ENCODE measurements at regions not wholly inside any gene's neighbourhood (a gene's known extent, or its start where the extent isn't known, plus 50 kb on each side); places are given as distances from the start of the nearest gene placed in this dataset.
"Not testable (repeated sequence)": the region's sequence is repeated elsewhere in the genome, so short reads cannot be mapped to it uniquely, and the experiment has no call there.

DNA sequence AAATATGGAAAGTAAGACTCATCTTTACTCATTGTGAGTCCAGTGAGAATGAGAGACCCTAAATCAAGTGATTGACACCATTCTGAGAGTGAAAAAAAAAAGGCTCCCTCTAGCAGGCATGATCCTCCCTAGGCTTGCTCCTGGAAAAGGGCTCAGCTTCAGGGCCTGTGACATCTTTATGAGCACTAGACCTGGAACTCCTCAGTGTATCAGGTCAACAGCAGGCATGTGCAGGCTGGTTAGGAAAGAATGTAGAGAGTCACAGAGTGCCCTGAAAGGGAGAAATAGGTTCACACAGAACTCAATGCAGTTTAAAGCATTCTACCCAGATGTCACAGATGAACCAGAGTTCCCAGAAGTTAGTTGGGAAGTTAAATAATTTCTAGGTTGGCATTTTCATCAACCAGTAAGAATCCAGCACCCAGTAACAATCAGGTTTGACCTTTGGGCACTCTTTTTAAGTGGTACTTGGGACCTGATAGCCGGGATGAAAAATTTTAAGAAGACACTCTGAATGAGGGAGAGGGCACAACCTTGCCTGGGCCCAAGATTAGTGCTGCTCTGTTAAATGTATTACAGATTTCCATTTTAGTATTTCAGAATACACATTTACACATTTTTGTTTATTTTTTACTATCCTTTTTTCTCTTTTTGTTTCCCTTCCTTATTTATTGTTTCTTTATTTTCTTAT, 828.8 kb downstream of the C12orf50 start:
- TF ChIP-seq, protein P1, sequence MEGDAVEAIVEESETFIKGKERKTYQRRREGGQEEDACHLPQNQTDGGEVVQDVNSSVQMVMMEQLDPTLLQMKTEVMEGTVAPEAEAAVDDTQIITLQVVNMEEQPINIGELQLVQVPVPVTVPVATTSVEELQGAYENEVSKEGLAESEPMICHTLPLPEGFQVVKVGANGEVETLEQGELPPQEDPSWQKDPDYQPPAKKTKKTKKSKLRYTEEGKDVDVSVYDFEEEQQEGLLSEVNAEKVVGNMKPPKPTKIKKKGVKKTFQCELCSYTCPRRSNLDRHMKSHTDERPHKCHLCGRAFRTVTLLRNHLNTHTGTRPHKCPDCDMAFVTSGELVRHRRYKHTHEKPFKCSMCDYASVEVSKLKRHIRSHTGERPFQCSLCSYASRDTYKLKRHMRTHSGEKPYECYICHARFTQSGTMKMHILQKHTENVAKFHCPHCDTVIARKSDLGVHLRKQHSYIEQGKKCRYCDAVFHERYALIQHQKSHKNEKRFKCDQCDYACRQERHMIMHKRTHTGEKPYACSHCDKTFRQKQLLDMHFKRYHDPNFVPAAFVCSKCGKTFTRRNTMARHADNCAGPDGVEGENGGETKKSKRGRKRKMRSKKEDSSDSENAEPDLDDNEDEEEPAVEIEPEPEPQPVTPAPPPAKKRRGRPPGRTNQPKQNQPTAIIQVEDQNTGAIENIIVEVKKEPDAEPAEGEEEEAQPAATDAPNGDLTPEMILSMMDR (IDR thresholded peaks at IDR 0.05; ENCODE audit: unreplicated experiment), result no peak
- no peaks in the 10 kb centered on the region for H3K36me3 Mint-ChIP-seq (ENCODE audit: insufficient read depth, unreplicated experiment)
- H3K4me3 Mint-ChIP-seq (ENCODE audit: unreplicated experiment), result no peak overlapping the region
- intact Hi-C loops (cut with micrococcal nuclease), result no loop called here
- ChIA-PET POLR2A (no interaction called here), CTCF (no interaction called here)
- H3K27ac Mint-ChIP-seq (ENCODE audit: low read depth, unreplicated experiment), result no peak overlapping the region
- no peak for DNase-seq (ENCODE audit: unreplicated experiment)
- BruUV-seq (replicated peaks), result no TSS peak
- H3K4me1 Mint-ChIP-seq (ENCODE audit: insufficient read depth, unreplicated experiment), result no peaks in the 10 kb centered on the region
- no peaks in the 10 kb centered on the region for H3K27me3 Mint-ChIP-seq (ENCODE audit: insufficient read depth, unreplicated experiment)
- H3K9me3 Mint-ChIP-seq (ENCODE audit: unreplicated experiment), result no peaks in the 10 kb centered on the region

DNA sequence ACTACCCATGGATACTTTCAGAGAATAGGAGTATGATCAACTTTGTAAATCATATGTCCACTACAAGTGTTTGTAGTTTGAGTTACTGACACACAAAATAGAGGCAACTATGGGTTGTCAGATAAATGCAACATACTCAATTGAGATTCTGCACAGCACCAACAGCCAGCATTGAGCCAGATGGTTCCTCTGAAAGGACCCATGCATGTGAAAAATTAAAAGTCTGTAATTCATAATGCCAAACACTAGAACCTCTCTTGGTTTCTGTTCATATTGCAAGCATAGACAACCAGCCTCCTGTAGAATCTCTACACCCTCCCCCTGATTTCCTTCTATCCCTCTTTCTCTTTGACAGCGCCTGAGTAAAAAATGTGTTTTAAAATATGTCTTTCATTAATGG, 831.0 kb downstream of the C12orf50 start:
- intact Hi-C loops (cut with micrococcal nuclease), result no loop called here
- H3K4me1 Mint-ChIP-seq (ENCODE audit: insufficient read depth, unreplicated experiment), result no peaks in the 10 kb centered on the region
- DNase-seq (ENCODE audit: unreplicated experiment), result no peak
- CTCF ChIA-PET, result no interaction called here
- POLR2A ChIA-PET, result no interaction called here
- H3K4me3 Mint-ChIP-seq (ENCODE audit: unreplicated experiment), result no peak overlapping the region
- H3K27me3 Mint-ChIP-seq (ENCODE audit: insufficient read depth, unreplicated experiment), result no peaks in the 10 kb centered on the region
- no TSS peak for BruUV-seq (replicated peaks)
- H3K27ac Mint-ChIP-seq (ENCODE audit: low read depth, unreplicated experiment), result no peak overlapping the region
- H3K9me3 Mint-ChIP-seq (ENCODE audit: unreplicated experiment), result no peaks in the 10 kb centered on the region
- TF ChIP-seq, protein P1 (IDR thresholded peaks at IDR 0.05; ENCODE audit: unreplicated experiment), result no peak
- no peaks in the 10 kb centered on the region for H3K36me3 Mint-ChIP-seq (ENCODE audit: insufficient read depth, unreplicated experiment)

DNA sequence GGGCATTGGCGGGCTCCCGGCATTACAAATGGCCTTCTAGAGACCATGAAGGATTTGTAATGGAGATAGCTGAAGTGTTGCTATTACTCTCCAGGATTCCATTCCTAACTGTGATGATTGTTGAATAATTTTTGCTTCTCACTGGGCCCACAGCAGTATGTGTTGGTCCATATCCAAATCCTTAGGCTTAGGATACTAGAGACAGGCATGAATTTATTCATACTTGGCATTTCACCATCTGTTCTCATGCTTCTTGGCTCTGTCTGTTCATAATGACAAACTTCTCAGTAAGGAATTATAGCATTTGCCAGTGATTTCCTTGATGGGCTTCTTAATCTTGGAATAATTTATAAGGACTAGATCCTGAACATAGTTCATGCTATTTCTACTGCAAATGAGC, 832.9 kb downstream of the C12orf50 start:
- TF ChIP-seq, protein P1 (IDR thresholded peaks at IDR 0.05; ENCODE audit: unreplicated experiment), result no peak
- H3K27ac Mint-ChIP-seq (ENCODE audit: low read depth, unreplicated experiment), result no peak overlapping the region
- H3K27me3 Mint-ChIP-seq (ENCODE audit: insufficient read depth, unreplicated experiment), result no peaks in the 10 kb centered on the region
- intact Hi-C loops (cut with micrococcal nuclease), result no loop called here
- H3K9me3 Mint-ChIP-seq (ENCODE audit: unreplicated experiment), result no peaks in the 10 kb centered on the region
- ChIA-PET POLR2A (no interaction called here), CTCF (no interaction called here)
- no peak overlapping the region for H3K4me3 Mint-ChIP-seq (ENCODE audit: unreplicated experiment)
- H3K4me1 Mint-ChIP-seq (ENCODE audit: insufficient read depth, unreplicated experiment), result no peaks in the 10 kb centered on the region
- no peak for DNase-seq (ENCODE audit: unreplicated experiment)
- BruUV-seq (replicated peaks), result no TSS peak
- H3K36me3 Mint-ChIP-seq (ENCODE audit: insufficient read depth, unreplicated experiment), result no peaks in the 10 kb centered on the region

DNA sequence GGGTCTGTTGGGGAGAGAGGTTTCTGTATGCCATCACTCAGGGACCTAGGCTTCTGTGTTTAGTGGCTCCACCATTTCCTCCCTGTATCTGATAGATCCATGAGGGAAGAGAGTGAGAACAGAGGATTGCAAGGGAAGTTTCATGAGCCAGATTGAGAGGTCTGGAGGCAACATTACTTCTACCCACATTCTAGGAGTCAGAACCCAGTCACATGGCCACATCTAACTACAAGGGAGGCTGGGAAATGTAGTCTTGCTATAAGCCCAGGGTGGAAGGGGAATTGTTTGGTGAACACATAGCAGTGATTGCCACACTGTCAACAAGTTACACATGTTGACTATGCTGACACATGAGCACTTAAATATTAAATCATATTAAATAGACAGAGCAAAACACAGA, 834.8 kb downstream of the C12orf50 start:
- H3K9me3 Mint-ChIP-seq (ENCODE audit: unreplicated experiment); CTCF ChIA-PET; DNase-seq (ENCODE audit: unreplicated experiment); intact Hi-C loops (cut with micrococcal nuclease); H3K4me1 Mint-ChIP-seq (ENCODE audit: insufficient read depth, unreplicated experiment); POLR2A ChIA-PET; H3K4me3 Mint-ChIP-seq (ENCODE audit: unreplicated experiment); H3K36me3 Mint-ChIP-seq (ENCODE audit: insufficient read depth, unreplicated experiment); H3K27ac Mint-ChIP-seq (ENCODE audit: low read depth, unreplicated experiment); H3K27me3 Mint-ChIP-seq (ENCODE audit: insufficient read depth, unreplicated experiment); BruUV-seq (replicated peaks): not testable (repeated sequence)

DNA sequence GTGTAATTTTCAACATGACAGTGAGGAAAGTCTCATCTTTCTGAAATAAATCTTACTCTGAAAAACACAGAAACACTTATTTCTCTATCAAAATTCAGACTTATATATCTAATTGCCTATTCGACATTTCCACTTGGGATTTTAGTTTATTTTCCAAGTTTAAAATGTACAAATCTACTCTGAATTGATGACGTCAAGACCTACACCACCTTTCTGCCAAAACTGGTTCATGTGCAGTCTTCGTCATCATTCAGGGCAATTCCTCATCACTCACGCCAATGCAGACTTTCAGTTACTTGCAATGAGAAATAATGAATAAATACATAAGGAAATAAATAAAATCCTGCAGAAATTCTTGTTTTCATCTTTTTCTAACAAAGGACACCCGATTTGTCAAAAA, 843.8 kb downstream of the C12orf50 start:
- Mint-ChIP-seq H3K27ac (ENCODE audit: low read depth, unreplicated experiment) (no peak overlapping the region), H3K4me3 (ENCODE audit: unreplicated experiment) (no peak overlapping the region), H3K36me3 (ENCODE audit: insufficient read depth, unreplicated experiment) (no peaks in the 10 kb centered on the region), H3K4me1 (ENCODE audit: insufficient read depth, unreplicated experiment) (no peaks in the 10 kb centered on the region), H3K9me3 (ENCODE audit: unreplicated experiment) (no peaks in the 10 kb centered on the region), H3K27me3 (ENCODE audit: insufficient read depth, unreplicated experiment) (no peaks in the 10 kb centered on the region)
- POLR2A ChIA-PET, result interaction anchor here (0.7 kb wide), 1 partner anchor 612 kb away, joined by 3 read pairs; no protein-coding TSS in a partner anchor
- CTCF ChIA-PET, result no interaction called here
- intact Hi-C loops (cut with micrococcal nuclease), result no loop called here
- BruUV-seq (replicated peaks), result no TSS peak
- TF ChIP-seq, protein P1 (IDR thresholded peaks at IDR 0.05; ENCODE audit: unreplicated experiment), result no peak
- no peak for DNase-seq (ENCODE audit: unreplicated experiment)
